GM18868 (cell line): ENCODE measurements at regions not wholly inside any gene's neighbourhood (a gene's known extent, or its start where the extent isn't known, plus 50 kb on each side); places are given as distances from the start of the nearest gene placed in this dataset.
"Not testable (repeated sequence)": the region's sequence is repeated elsewhere in the genome, so short reads cannot be mapped to it uniquely, and the experiment has no call there.

Source experiments
- ATAC-seq: cut with Tn5 transposase; IDR thresholded peaks from one replicate; pipeline ENCODE4 v1.9.1; 2021; ENCODE audit warnings: mild to moderate bottlenecking, moderate library complexity; ENCODE audit not compliant: unreplicated experiment

- no peak for ATAC-seq
These were observed 93.9 kb upstream of the EPHA3 start for GRCh38 chr3:89013536-89013935.

GRCh38 chr3:89017531-89017930, 89.9 kb upstream of the EPHA3 start:
- no peak for ATAC-seq

GRCh38 chr3:89025185-89025584, 82.2 kb upstream of the EPHA3 start:
- ATAC-seq, result no peak

GRCh38 chr3:89032346-89033013, 74.9 kb upstream of the EPHA3 start:
- ATAC-seq, result no peak

- not testable (repeated sequence) for ATAC-seq
These were observed 72.7 kb upstream of the EPHA3 start for GRCh38 chr3:89034723-89035122.

GRCh38 chr3:89038869-89039268, 68.6 kb upstream of the EPHA3 start:
- ATAC-seq, result no peak

- ATAC-seq, result no peak
These were observed 65.1 kb upstream of the EPHA3 start for GRCh38 chr3:89042236-89042835.

- ATAC-seq, result no peak
These were observed 64.0 kb upstream of the EPHA3 start for GRCh38 chr3:89043406-89043932.

GRCh38 chr3:89046661-89047060, 60.8 kb upstream of the EPHA3 start:
- ATAC-seq, result no peak

- no peak for ATAC-seq
These were observed 58.3 kb upstream of the EPHA3 start for GRCh38 chr3:89049119-89049518.

- no peak for ATAC-seq
These were observed 55.0 kb upstream of the EPHA3 start for GRCh38 chr3:89052386-89052785.

- no peak for ATAC-seq
These were observed 50.0 kb upstream of the EPHA3 start for GRCh38 chr3:89057398-89057797.
